Endothelial cell of umbilical vein (primary cell): ENCODE measurements at regions not wholly inside any gene's neighbourhood (a gene's known extent, or its start where the extent isn't known, plus 50 kb on each side); places are given as distances from the start of the nearest gene placed in this dataset.
"Not testable (repeated sequence)": the region's sequence is repeated elsewhere in the genome, so short reads cannot be mapped to it uniquely, and the experiment has no call there.

Source experiments
- BruUV-seq: library from RNA; stranded (reverse); fragments of 400-500 nt; replicated peaks from 2 replicates; lab custom pipeline; 2021; lab: Mats Ljungman, UMichigan
- CTCF ChIA-PET: fragments of 300-600, 350-600 bp; sonication (Branson Sonifier 250); formaldehyde crosslinking; loops from one replicate; lab custom pipeline; 2021; ENCODE audit warnings: antibody characterized with exemption, inconsistent platforms; lab: Charles Lee
- POLR2A ChIA-PET: fragments of 300-600, 350-600 bp; sonication (Branson Sonifier 250); formaldehyde crosslinking; loops from one replicate; lab custom pipeline; 2021; ENCODE audit warnings: antibody characterized with exemption, inconsistent platforms; lab: Charles Lee
- DNase-seq: peaks from one replicate; pipeline ENCODE4 v3.0.0-alpha.2; 2011; ENCODE audit warnings: low read depth, low spot score
- FAIRE-seq: peaks from 2 replicates; lab custom pipeline; 2011; peaks lifted over from hg19 to GRCh38; lab: Jason Lieb, UNC
- H2AFZ ChIP-seq: 2 replicates; pipeline ENCODE4 v1.6.0; 2012; ENCODE audit warnings: low read depth, low read length, control low read depth, inconsistent platforms
- H3K27ac ChIP-seq: 2 replicates; pipeline ENCODE4 v1.5.1; 2011; ENCODE audit warnings: low read depth, mild to moderate bottlenecking, control low read depth, low read length, moderate library complexity; ENCODE audit not compliant: insufficient read depth
- H3K27me3 ChIP-seq, 2 experiments: 2 replicates each; pipeline versions ENCODE4 v1.6.0 to v1.6.1; 2011; ENCODE audit warnings: low read length in 2 of 2, mixed read lengths in 1 of 2; ENCODE audit not compliant: control insufficient read depth in 2 of 2, insufficient read depth in 2 of 2
- H3K36me3 ChIP-seq, 2 experiments: 2 replicates in 1 of 2; 3 replicates in 1 of 2; pipeline ENCODE4 v1.5.1; 2011; ENCODE audit warnings: low read length in 2 of 2, mild to moderate bottlenecking in 1 of 2, moderate library complexity in 1 of 2; ENCODE audit not compliant: control insufficient read depth in 2 of 2, insufficient read depth in 2 of 2; ENCODE audit errors: extremely low read depth in 1 of 2
- H3K4me1 ChIP-seq: 3 replicates; pipeline ENCODE4 v1.5.1; 2011; ENCODE audit warnings: mild to moderate bottlenecking, low read length; ENCODE audit not compliant: control insufficient read depth, insufficient read depth; ENCODE audit errors: extremely low read depth
- H3K4me2 ChIP-seq: 2 replicates; pipeline ENCODE4 v1.6.1; 2011; ENCODE audit warnings: low read length, control low read depth, mixed read lengths; ENCODE audit not compliant: insufficient read depth
- H3K4me3 ChIP-seq, 3 experiments: fragments of 200-600 bp in 1 of 3; sonication (generic), shearing (Covaris generic) in 1 of 3; replicated peaks in 1 of 3; 2 replicates each; pipeline ENCODE4 v1.5.1; 2011 to 2016; ENCODE audit warnings: control low read depth in 3 of 3, low read length in 3 of 3, mild to moderate bottlenecking in 2 of 3, inconsistent platforms in 1 of 3, low read depth in 1 of 3, moderate library complexity in 1 of 3; ENCODE audit not compliant: insufficient read depth in 1 of 3
- H3K79me2 ChIP-seq: 2 replicates; pipeline ENCODE4 v1.6.0; 2012; ENCODE audit warnings: low read length, inconsistent platforms; ENCODE audit not compliant: control insufficient read depth, insufficient read depth
- H3K9ac ChIP-seq: replicated peaks from 2 replicates; pipeline ENCODE3; 2011; ENCODE audit warnings: low read length, control low read depth; ENCODE audit not compliant: insufficient read depth; ENCODE audit errors: extremely low read depth
- H3K9me1 ChIP-seq: replicated peaks from 3 replicates; pipeline ENCODE4 v1.6.0; 2011; ENCODE audit warnings: mild to moderate bottlenecking, low read length; ENCODE audit not compliant: control insufficient read depth, insufficient read depth; ENCODE audit errors: extremely low read depth
- H3K9me3 ChIP-seq: replicated peaks from 2 replicates; pipeline ENCODE4 v1.5.1; 2012; ENCODE audit warnings: low read length, inconsistent platforms; ENCODE audit not compliant: control insufficient read depth, insufficient read depth
- H4K20me1 ChIP-seq: replicated peaks from 2 replicates; pipeline ENCODE3; 2011; ENCODE audit warnings: mild to moderate bottlenecking, low read length; ENCODE audit not compliant: control insufficient read depth, insufficient read depth; ENCODE audit errors: extremely low read depth
- CTCF ChIP-seq, 2 donors: IDR thresholded peaks; 1 replicate in 1 of 2; 2 replicates in 1 of 2; pipeline ENCODE4 v1.5.1; 2011; ENCODE audit warnings: low read length in 2 of 2, mild to moderate bottlenecking in 2 of 2, moderate library complexity in 2 of 2, control low read depth in 1 of 2, inconsistent platforms in 1 of 2, low read depth in 1 of 2; ENCODE audit not compliant: insufficient read depth in 1 of 2; ENCODE audit errors: extremely low read depth in 1 of 2
- EZH2 ChIP-seq: IDR thresholded peaks from 2 replicates; pipeline ENCODE4 v1.6.1; 2012; ENCODE audit warnings: borderline replicate concordance, low read depth, mild to moderate bottlenecking, moderate library complexity, low read length, inconsistent platforms; ENCODE audit not compliant: severe bottlenecking
- FOS ChIP-seq: IDR thresholded peaks from 2 replicates; pipeline ENCODE4 v1.6.1; 2011; ENCODE audit warnings: mild to moderate bottlenecking, low read length, moderate library complexity, borderline replicate concordance; ENCODE audit not compliant: insufficient read depth
- GATA2 ChIP-seq: IDR thresholded peaks from 2 replicates; pipeline ENCODE4 v1.7.0; 2011; ENCODE audit warnings: low read depth, mild to moderate bottlenecking, moderate library complexity, mixed read lengths, low read length; ENCODE audit not compliant: insufficient read length, insufficient read depth
- JUN ChIP-seq: IDR thresholded peaks from 2 replicates; pipeline ENCODE4 v1.6.1; 2011; ENCODE audit warnings: borderline replicate concordance, low read depth; ENCODE audit not compliant: insufficient read length, insufficient read depth
- MAX ChIP-seq: IDR thresholded peaks from 2 replicates; pipeline ENCODE4 v1.6.1; 2011; ENCODE audit not compliant: insufficient read depth, insufficient read length
- MYC ChIP-seq: IDR thresholded peaks from one replicate; pipeline ENCODE4 v1.6.1; 2011; ENCODE audit warnings: mild to moderate bottlenecking, low read depth, low read length
- POLR2A ChIP-seq: IDR thresholded peaks from 2 replicates; pipeline ENCODE4 v1.6.1; 2012; ENCODE audit warnings: low read depth, mild to moderate bottlenecking, control low read depth, low read length
- POLR2AphosphoS5 ChIP-seq: IDR thresholded peaks from 2 replicates; pipeline ENCODE4 v1.6.1; 2012; ENCODE audit warnings: low read depth, mild to moderate bottlenecking, control low read depth, low read length, moderate library complexity; ENCODE audit not compliant: insufficient read depth
- dilution Hi-C: fragments of 300-500 bp; cut with MboI; formaldehyde crosslinking; loops from one replicate; pipeline ENCODE4 v1.15.0; 2019; ENCODE audit warnings: low sequenced_read_pairs; ENCODE audit not compliant: extremely low pct_ligation_motif_present
- intact Hi-C: fragments of 100-400 bp; cut with micrococcal nuclease; formaldehyde crosslinking; loops from one replicate; pipeline ENCODE4 v1.10.0; 2022

GRCh38 chr5:3092211-3092610 lies 340.7 kb upstream of the IRX2 start:
- POLR2A ChIA-PET: no interaction called here
- FAIRE-seq (no peak), DNase-seq (no peak)
- H2AFZ ChIP-seq: no peak overlapping the region
- BruUV-seq: no TSS peak
- dilution Hi-C loops: no loop called here
- no peak overlapping the region for H3K4me3 ChIP-seq
- no peaks in the 10 kb centered on the region for H4K20me1 ChIP-seq
- intact Hi-C loops: no loop called here
- TF ChIP-seq MAX (no peak), JUN (no peak)
- H3K9ac ChIP-seq: no peak overlapping the region
- no peak overlapping the region for H3K4me2 ChIP-seq
- H3K36me3 ChIP-seq: no peaks in the 10 kb centered on the region
- no peaks in the 10 kb centered on the region for H3K27me3 ChIP-seq
- H3K4me1 ChIP-seq: no peaks in the 10 kb centered on the region
- no peaks in the 10 kb centered on the region for H3K9me1 ChIP-seq
- H3K79me2 ChIP-seq: no peaks in the 10 kb centered on the region
- peaks cover 11% of the 10 kb centered on the region for H3K9me3 ChIP-seq
- H3K27ac ChIP-seq: no peak overlapping the region
- CTCF ChIA-PET: no interaction called here

- Histone ChIP-seq H4K20me1 (no peaks in the 10 kb centered on the region), H3K9me1 (no peaks in the 10 kb centered on the region), H3K4me2 (no peak overlapping the region), H3K27me3 (no peaks in the 10 kb centered on the region), H3K9me3 (peaks cover 11% of the 10 kb centered on the region), H3K79me2 (no peaks in the 10 kb centered on the region), H3K9ac (no peak overlapping the region), H2AFZ (no peak overlapping the region), H3K4me3 (no peak overlapping the region), H3K4me1 (no peaks in the 10 kb centered on the region), H3K27ac (no peak overlapping the region), H3K36me3 (no peaks in the 10 kb centered on the region)
- TF ChIP-seq FOS (no peak), MAX (no peak), EZH2 (no peak), POLR2AphosphoS5 (no peak), CTCF (IDR thresholded peaks at IDR 0.05; ENCODE audit: extremely low read depth in 1 of 2, insufficient read depth in 1 of 2, low read depth in 1 of 2, low read length in 2 of 2) (no peak), GATA2 (no peak), POLR2A (no peak), MYC (no peak)
- CTCF ChIA-PET: no interaction called here
- POLR2A ChIA-PET: no interaction called here
- dilution Hi-C loops: no loop called here
- FAIRE-seq: no peak
- no TSS peak for BruUV-seq
- intact Hi-C loops: no loop called here
- no peak for DNase-seq
These were observed 339.7 kb upstream of the IRX2 start for GRCh38 chr5:3091040-3091774.

- H3K4me2 ChIP-seq, H3K27me3 ChIP-seq, H4K20me1 ChIP-seq, intact Hi-C loops, DNase-seq, H3K9me1 ChIP-seq, dilution Hi-C loops, BruUV-seq, H3K9ac ChIP-seq, H3K36me3 ChIP-seq, CTCF ChIA-PET, FAIRE-seq, POLR2A ChIA-PET, H3K27ac ChIP-seq, H3K79me2 ChIP-seq, H3K4me1 ChIP-seq, H2AFZ ChIP-seq, H3K4me3 ChIP-seq: not testable (repeated sequence)
- H3K9me3 ChIP-seq: peaks cover 11% of the 10 kb centered on the region
These were observed 338.8 kb upstream of the IRX2 start for GRCh38 chr5:3090305-3090704.
